Upper lobe of right lung (tissue), 1 donor: ENCODE measurements at regions not wholly inside any gene's neighbourhood (a gene's known extent, or its start where the extent isn't known, plus 50 kb on each side); places are given as distances from the start of the nearest gene placed in this dataset.

Source experiments
- ATAC-seq: fragments of 200-7000 bp; cut with Tn5 transposase; one replicate; pipeline ENCODE4 v1.9.1; 2020; ENCODE audit warnings: mild to moderate bottlenecking, moderate library complexity
- DNase-seq: peaks from one replicate; pipeline ENCODE4 v3.0.0-alpha.2; 2020
- H3K27ac ChIP-seq: fragments of 200-600 bp; one replicate; pipeline ENCODE4 v1.8.0; 2022
- H3K27me3 ChIP-seq: fragments of 200-600 bp; one replicate; pipeline ENCODE4 v1.8.0; 2022; ENCODE audit warnings: mild to moderate bottlenecking
- H3K36me3 ChIP-seq: fragments of 200-600 bp; one replicate; pipeline ENCODE4 v1.8.0; 2022
- H3K4me1 ChIP-seq: fragments of 200-600 bp; one replicate; pipeline ENCODE4 v1.8.0; 2022
- H3K4me3 ChIP-seq: fragments of 200-600 bp; one replicate; pipeline ENCODE4 v1.8.0; 2022; ENCODE audit warnings: mild to moderate bottlenecking
- H3K9me3 ChIP-seq: fragments of 200-600 bp; one replicate; pipeline ENCODE4 v1.8.0; 2022
- intact Hi-C: fragments of 100-400 bp; cut with DNase I; formaldehyde crosslinking; loops from one replicate; pipeline ENCODE4 v1.11.0; 2022
- TF ChIP-seq, protein P1 (sequence below): fragments of 200-600 bp; IDR thresholded peaks from one replicate; pipeline ENCODE4 v1.8.0; 2022; ENCODE audit warnings: antibody characterized with exemption
- donor health status: DM: no; HTN: yes; CAD: no; lungs with severe emphysema.

DNA sequence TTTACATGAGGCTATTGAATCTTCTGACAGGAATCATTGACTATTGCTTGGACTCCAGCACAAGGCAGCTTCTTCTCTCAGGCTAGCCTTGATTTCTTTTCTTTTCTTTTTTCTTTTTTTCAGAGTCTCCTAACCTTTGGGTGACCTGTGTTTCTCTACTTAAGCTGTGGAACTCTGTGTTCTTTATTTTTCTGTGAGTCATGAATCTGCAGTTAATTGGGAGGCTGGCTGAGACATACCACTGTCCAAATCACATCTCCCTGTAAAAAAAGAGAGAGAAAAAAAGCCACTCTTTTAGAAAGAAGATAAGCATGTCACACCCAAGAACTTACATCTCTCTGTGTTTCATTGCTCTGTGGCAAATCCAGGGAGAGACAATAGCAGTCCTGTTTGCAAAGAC, 681.2 kb upstream of the TSPY4 start:
- Histone ChIP-seq H3K4me3 (no peak overlapping the region), H3K4me1 (no peaks in the 10 kb centered on the region), H3K27ac (no peak overlapping the region), H3K36me3 (no peaks in the 10 kb centered on the region), H3K27me3 (no peaks in the 10 kb centered on the region), H3K9me3 (no peaks in the 10 kb centered on the region)
- no peak for DNase-seq
- intact Hi-C loops, result no loop called here
- ATAC-seq, result no peak
- TF ChIP-seq, protein P1, sequence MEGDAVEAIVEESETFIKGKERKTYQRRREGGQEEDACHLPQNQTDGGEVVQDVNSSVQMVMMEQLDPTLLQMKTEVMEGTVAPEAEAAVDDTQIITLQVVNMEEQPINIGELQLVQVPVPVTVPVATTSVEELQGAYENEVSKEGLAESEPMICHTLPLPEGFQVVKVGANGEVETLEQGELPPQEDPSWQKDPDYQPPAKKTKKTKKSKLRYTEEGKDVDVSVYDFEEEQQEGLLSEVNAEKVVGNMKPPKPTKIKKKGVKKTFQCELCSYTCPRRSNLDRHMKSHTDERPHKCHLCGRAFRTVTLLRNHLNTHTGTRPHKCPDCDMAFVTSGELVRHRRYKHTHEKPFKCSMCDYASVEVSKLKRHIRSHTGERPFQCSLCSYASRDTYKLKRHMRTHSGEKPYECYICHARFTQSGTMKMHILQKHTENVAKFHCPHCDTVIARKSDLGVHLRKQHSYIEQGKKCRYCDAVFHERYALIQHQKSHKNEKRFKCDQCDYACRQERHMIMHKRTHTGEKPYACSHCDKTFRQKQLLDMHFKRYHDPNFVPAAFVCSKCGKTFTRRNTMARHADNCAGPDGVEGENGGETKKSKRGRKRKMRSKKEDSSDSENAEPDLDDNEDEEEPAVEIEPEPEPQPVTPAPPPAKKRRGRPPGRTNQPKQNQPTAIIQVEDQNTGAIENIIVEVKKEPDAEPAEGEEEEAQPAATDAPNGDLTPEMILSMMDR, result no peak

DNA sequence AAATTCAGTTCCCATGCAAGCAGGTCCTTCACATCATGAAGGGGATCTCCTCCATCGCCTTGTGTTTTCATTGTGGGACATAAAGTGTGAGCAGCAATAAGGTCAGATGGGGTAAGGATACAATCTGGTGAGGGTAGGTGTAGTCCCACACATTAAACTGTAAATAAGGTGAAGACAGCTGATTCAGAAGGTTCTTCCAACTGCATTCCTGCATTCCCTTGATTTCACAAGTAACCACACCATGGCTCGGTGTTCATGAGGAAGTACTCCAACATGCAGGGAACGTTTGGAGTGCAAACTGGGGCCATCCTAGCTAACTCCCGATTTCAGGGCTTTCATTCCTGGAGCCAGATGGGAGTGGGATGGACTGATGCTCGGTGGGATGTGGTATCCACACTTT, 680.7 kb upstream of the TSPY4 start:
- TF ChIP-seq, protein P1, result no peak
- ATAC-seq (no peak), DNase-seq (no peak)
- H3K27me3 ChIP-seq, result no peaks in the 10 kb centered on the region
- H3K27ac ChIP-seq, result no peak overlapping the region
- H3K4me1 ChIP-seq, result no peaks in the 10 kb centered on the region
- intact Hi-C loops, result no loop called here
- no peaks in the 10 kb centered on the region for H3K9me3 ChIP-seq
- H3K4me3 ChIP-seq, result no peak overlapping the region
- H3K36me3 ChIP-seq, result no peaks in the 10 kb centered on the region

DNA sequence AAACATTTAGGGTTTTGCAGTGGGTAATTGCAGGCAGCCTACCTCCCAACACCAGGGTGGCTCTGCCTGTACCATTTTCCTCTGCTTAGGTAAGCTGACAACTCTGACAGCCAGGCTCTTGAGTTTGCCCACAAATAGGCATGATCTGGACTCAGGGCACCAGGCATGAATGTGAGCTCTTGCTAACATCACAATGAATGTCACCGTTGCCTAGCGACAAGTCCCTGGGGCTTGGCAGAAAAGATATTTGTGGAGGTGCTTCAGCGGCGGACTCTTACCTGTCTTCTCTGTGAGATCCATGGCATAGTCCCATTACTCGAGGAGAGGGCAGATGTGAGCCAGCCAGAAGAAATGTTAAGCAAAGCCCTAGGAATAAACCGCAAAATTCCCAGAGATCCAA, 677.5 kb upstream of the TSPY4 start:
- TF ChIP-seq, protein P1, result no peak
- Histone ChIP-seq H3K36me3 (no peaks in the 10 kb centered on the region), H3K27ac (no peak overlapping the region), H3K4me1 (no peaks in the 10 kb centered on the region), H3K9me3 (no peaks in the 10 kb centered on the region), H3K4me3 (no peak overlapping the region), H3K27me3 (no peaks in the 10 kb centered on the region)
- ATAC-seq (no peak), DNase-seq (no peak)
- intact Hi-C loops, result no loop called here

DNA sequence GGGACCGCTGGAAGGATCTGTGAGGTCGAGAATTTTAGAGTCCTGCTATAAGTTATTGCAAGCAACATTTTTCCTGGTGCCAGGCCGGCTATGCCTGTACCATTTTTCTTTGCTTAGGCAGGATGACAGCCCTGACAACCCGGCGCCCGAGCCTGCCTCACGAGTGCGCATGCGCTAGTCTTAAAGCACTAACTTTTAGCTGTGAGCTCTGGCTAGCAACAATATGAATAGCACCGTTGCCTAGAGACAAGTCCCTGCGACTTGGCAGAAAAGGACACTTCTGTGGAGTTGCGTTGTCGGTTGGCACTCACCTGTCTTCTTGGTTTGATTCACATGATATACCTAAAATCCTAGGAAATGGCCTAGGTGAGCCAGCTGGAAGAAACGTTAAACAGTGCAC, 663.4 kb upstream of the TSPY4 start:
- Histone ChIP-seq H3K27ac (no peak overlapping the region), H3K4me1 (no peaks in the 10 kb centered on the region), H3K27me3 (no peaks in the 10 kb centered on the region), H3K9me3 (no peaks in the 10 kb centered on the region), H3K4me3 (no peak overlapping the region), H3K36me3 (no peaks in the 10 kb centered on the region)
- ATAC-seq, result no peak
- TF ChIP-seq, protein P1, result no peak
- no peak for DNase-seq
- intact Hi-C loops, result no loop called here

DNA sequence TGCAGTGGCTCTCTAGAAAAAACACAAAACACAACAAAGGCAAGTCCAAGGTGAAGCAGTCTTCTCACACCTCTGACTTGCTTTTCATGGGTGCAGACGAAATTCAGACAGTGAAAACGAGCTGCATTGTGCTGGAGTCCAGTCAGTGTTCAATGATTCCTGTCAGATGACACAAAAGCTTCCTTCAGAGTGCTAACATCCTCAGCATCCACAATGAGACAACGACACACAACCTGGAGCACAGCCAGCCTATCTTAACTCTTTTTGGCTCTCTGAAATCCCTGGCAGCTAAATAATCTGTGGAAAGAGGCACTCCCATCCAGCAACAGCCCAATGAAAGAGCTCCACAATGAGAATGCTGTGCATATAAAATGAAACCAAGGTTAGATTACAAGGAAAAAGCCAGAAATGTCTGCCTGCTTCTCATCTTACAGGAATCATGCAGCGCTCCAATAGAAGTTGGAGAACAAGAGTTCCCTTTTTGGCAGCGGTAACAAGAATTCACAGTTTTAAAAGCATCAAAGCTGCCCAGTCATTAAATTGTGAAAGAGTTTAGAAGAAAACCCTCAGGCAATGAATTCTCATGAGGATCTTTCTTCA, 659.8 kb upstream of the TSPY4 start:
- Histone ChIP-seq H3K9me3 (no peaks in the 10 kb centered on the region), H3K27ac (no peak overlapping the region), H3K4me3 (no peak overlapping the region), H3K27me3 (no peaks in the 10 kb centered on the region), H3K4me1 (no peaks in the 10 kb centered on the region), H3K36me3 (no peaks in the 10 kb centered on the region)
- ATAC-seq (no peak), DNase-seq (no peak)
- TF ChIP-seq, protein P1, result no peak
- intact Hi-C loops, result no loop called here

DNA sequence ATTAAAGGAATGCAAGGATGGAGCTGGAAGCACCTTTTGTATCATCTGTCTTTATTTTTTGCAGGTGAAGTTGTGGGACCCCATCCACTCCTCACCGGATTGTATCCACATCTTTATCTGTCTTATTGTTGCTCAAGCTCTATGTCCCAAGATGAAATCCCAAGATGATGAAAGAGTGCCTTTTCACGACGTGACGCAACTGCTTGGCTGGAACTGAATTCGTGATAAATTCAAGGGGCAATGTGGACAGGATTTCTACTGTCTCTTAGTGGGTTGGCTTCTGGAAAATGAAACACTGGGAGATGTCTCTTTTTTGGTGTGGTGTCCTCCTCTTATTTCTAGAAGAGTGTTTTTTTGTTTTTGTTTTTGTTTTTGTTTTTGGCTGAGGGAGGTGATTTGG, 650.1 kb upstream of the TSPY4 start:
- H3K36me3 ChIP-seq, result no peaks in the 10 kb centered on the region
- TF ChIP-seq, protein P1, result no peak
- no peaks in the 10 kb centered on the region for H3K9me3 ChIP-seq
- H3K27ac ChIP-seq, result no peak overlapping the region
- intact Hi-C loops, result no loop called here
- ATAC-seq (no peak), DNase-seq (no peak)
- no peak overlapping the region for H3K4me3 ChIP-seq
- no peaks in the 10 kb centered on the region for H3K27me3 ChIP-seq
- no peaks in the 10 kb centered on the region for H3K4me1 ChIP-seq
